Lower lobe of right lung (tissue), 2 donors: ENCODE measurements at regions not wholly inside any gene's neighbourhood (a gene's known extent, or its start where the extent isn't known, plus 50 kb on each side); places are given as distances from the start of the nearest gene placed in this dataset.

Experiments
- ATAC-seq, 2 donors: fragments of 200-7000 bp; cut with Tn5 transposase; one replicate each; pipeline ENCODE4 v1.9.1; 2020 to 2022; ENCODE audit warnings: mild to moderate bottlenecking in 2 of 2, moderate library complexity in 2 of 2
- DNase-seq: peaks from one replicate; pipeline ENCODE4 v3.0.0-alpha.2; 2020
- H3K27ac ChIP-seq: fragments of 200-600 bp; one replicate; pipeline ENCODE4 v1.8.0; 2022
- H3K27me3 ChIP-seq: fragments of 200-600 bp; one replicate; pipeline ENCODE4 v1.8.0; 2022; ENCODE audit warnings: low read depth
- H3K36me3 ChIP-seq: fragments of 200-600 bp; one replicate; pipeline ENCODE4 v1.8.0; 2022; ENCODE audit warnings: mild to moderate bottlenecking
- H3K4me1 ChIP-seq: fragments of 200-600 bp; one replicate; pipeline ENCODE4 v1.8.0; 2022
- H3K4me3 ChIP-seq: fragments of 200-600 bp; one replicate; pipeline ENCODE4 v1.8.0; 2022; ENCODE audit warnings: mild to moderate bottlenecking
- H3K9me3 ChIP-seq: fragments of 200-600 bp; one replicate; pipeline ENCODE4 v1.8.0; 2022
- intact Hi-C: fragments of 100-400 bp; cut with DNase I; formaldehyde crosslinking; loops from one replicate; pipeline ENCODE4 v1.11.0; 2022
- TF ChIP-seq, protein P1 (sequence below): fragments of 200-600 bp; IDR thresholded peaks from one replicate; pipeline ENCODE4 v1.8.0; 2022; ENCODE audit warnings: antibody characterized with exemption, mild to moderate bottlenecking
- donor health status: DM: no; HTN: yes; CAD: no; lungs with severe emphysema.

DNA sequence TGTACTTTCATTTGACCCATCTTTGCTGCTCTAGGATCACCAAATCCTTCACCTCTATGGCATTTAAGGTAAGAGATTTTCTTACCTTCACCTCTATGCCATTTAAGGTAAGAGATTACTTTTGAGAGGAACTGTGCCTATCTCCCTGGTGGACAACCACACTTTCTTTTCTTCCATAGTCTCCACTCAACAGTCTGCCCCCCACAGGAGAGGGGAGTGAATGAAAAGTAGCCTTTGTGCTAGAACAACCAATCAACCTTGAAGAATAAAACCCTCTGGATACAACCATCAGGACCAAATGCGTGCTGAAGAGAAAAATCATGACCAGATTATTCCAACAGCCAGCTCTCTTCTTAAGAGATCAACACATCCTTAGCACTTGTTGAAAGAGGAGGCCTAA is 258.6 kb upstream of the TMPO start:
- H3K36me3 ChIP-seq, result no peaks in the 10 kb centered on the region
- no peak overlapping the region for H3K4me3 ChIP-seq
- DNase-seq (no peak), ATAC-seq (no peak)
- no peaks in the 10 kb centered on the region for H3K4me1 ChIP-seq
- no peaks in the 10 kb centered on the region for H3K27me3 ChIP-seq
- no peaks in the 10 kb centered on the region for H3K9me3 ChIP-seq
- H3K27ac ChIP-seq, result no peak overlapping the region
- TF ChIP-seq, protein P1, sequence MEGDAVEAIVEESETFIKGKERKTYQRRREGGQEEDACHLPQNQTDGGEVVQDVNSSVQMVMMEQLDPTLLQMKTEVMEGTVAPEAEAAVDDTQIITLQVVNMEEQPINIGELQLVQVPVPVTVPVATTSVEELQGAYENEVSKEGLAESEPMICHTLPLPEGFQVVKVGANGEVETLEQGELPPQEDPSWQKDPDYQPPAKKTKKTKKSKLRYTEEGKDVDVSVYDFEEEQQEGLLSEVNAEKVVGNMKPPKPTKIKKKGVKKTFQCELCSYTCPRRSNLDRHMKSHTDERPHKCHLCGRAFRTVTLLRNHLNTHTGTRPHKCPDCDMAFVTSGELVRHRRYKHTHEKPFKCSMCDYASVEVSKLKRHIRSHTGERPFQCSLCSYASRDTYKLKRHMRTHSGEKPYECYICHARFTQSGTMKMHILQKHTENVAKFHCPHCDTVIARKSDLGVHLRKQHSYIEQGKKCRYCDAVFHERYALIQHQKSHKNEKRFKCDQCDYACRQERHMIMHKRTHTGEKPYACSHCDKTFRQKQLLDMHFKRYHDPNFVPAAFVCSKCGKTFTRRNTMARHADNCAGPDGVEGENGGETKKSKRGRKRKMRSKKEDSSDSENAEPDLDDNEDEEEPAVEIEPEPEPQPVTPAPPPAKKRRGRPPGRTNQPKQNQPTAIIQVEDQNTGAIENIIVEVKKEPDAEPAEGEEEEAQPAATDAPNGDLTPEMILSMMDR, result no peak
- intact Hi-C loops, result no loop called here

DNA sequence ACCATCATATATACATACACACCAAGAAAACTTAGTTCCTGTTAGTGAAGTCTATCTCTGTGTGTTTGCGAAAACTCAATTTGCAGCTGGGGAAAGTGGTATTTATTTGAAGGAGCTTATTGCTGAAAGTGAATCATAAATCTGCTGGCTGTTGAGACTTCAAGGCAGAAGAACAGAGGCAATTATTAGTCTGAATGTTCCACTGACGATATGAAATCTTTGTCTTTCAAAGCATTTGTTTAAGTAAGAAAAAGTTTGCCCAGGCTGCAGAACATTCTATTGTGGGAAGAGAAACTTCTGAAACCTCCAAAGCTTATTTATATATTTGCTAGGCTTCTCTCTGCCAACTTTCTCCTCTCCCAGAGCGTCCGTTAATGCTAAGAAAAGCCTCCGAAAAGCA is 255.7 kb upstream of the TMPO start:
- intact Hi-C loops, result no loop called here
- TF ChIP-seq, protein P1, result no peak
- ATAC-seq (no peak), DNase-seq (no peak)
- Histone ChIP-seq H3K9me3 (no peaks in the 10 kb centered on the region), H3K4me3 (no peak overlapping the region), H3K4me1 (no peaks in the 10 kb centered on the region), H3K27ac (no peak overlapping the region), H3K36me3 (no peaks in the 10 kb centered on the region), H3K27me3 (no peaks in the 10 kb centered on the region)

DNA sequence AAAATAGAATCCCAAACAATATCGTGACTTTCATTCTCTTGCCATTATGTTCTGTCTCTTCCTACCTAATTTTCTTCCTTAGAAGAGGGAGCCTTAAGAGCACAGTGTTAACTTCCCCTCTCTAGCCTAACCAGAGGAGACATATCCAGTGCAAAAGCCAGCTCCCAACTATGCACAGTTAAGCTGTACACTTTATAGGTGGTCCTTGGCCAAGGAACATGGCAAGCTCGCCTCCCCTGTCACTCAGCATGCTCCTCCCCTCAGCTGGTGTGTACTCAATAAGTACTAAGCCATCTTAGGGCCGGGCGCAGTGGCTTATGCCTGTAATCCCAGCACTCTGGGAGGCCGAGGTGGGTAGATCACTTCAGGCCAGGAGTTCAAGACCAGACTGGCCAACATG is 255.1 kb upstream of the TMPO start:
- no peak for DNase-seq
- no peaks in the 10 kb centered on the region for H3K4me1 ChIP-seq
- no peaks in the 10 kb centered on the region for H3K27me3 ChIP-seq
- ATAC-seq, result no peak
- TF ChIP-seq, protein P1, result no peak
- no peaks in the 10 kb centered on the region for H3K9me3 ChIP-seq
- no peaks in the 10 kb centered on the region for H3K36me3 ChIP-seq
- H3K27ac ChIP-seq, result no peak overlapping the region
- intact Hi-C loops, result no loop called here
- no peak overlapping the region for H3K4me3 ChIP-seq

DNA sequence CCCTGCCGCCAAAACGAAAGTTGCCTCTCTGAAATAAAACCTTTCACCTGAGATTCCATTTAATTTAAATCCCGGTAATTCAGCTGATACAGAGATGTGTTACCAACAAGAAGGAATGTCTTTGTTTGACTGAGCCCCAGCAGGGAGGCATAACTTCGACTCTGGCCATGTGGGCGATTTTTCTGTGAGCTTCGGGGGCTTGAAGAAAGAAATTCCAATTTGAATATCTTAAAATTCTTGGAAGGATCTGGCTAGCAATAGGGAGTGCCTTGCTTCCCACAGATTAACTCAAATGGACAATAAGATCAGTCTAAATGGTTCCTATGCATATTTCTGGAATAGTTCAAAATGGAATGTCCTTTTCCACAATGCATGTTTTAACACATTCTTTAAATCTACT is 252.5 kb upstream of the TMPO start:
- Histone ChIP-seq H3K27me3 (no peaks in the 10 kb centered on the region), H3K9me3 (peaks cover 5% of the 10 kb centered on the region), H3K4me1 (no peaks in the 10 kb centered on the region), H3K27ac (no peak overlapping the region), H3K36me3 (no peaks in the 10 kb centered on the region), H3K4me3 (no peak overlapping the region)
- DNase-seq (no peak), ATAC-seq (no peak)
- intact Hi-C loops, result no loop called here
- TF ChIP-seq, protein P1, result no peak

DNA sequence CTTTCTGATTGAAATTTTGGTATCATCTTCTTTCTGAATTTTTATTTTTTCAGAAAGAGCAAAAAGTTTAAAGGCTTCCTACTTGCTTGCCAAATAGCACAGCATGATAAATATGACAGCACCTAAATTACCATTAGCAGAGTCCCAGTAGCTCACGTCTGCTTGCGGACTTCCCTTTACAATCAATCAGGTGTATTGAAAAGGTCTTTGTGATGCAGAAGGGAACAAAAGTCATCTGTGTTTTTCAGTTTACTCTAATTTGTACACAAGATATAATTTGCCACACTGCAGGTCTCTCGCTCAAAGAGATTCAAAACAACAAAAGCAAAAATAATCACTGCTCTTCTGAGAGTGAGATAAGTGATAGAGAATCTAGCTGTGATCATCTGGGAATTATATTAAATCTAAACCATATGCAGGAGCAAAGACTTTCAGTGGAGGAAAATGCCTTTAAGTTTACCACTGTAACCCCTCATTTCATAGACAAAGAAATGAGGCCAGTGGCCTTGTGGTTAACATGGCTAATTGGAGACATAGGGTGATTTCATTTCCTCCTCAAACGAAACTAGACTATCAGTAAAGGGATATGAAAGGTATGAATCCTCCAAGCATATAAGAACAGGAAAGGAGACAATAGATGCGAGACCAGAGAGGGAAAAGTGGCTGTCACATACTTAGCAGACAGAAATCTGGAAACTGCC is 240.8 kb upstream of the TMPO start:
- ATAC-seq, result no peak
- intact Hi-C loops, result no loop called here
- H3K4me1 ChIP-seq, result no peaks in the 10 kb centered on the region

More for the DNA sequence above, 240.8 kb upstream of the TMPO start:
- TF ChIP-seq, protein P1, result no peak
- Histone ChIP-seq H3K36me3 (no peaks in the 10 kb centered on the region), H3K27me3 (no peaks in the 10 kb centered on the region), H3K4me3 (no peak overlapping the region), H3K9me3 (no peaks in the 10 kb centered on the region), H3K27ac (no peak overlapping the region)
- no peak for DNase-seq
